Renal pelvis (tissue), 1 donor: ENCODE measurements at regions not wholly inside any gene's neighbourhood (a gene's known extent, or its start where the extent isn't known, plus 50 kb on each side); places are given as distances from the start of the nearest gene placed in this dataset.
"Not testable (repeated sequence)": the region's sequence is repeated elsewhere in the genome, so short reads cannot be mapped to it uniquely, and the experiment has no call there.

Experiments used
- DNase-seq: peaks from one replicate; pipeline ENCODE4 v3.0.0-alpha.2; 2013

DNA sequence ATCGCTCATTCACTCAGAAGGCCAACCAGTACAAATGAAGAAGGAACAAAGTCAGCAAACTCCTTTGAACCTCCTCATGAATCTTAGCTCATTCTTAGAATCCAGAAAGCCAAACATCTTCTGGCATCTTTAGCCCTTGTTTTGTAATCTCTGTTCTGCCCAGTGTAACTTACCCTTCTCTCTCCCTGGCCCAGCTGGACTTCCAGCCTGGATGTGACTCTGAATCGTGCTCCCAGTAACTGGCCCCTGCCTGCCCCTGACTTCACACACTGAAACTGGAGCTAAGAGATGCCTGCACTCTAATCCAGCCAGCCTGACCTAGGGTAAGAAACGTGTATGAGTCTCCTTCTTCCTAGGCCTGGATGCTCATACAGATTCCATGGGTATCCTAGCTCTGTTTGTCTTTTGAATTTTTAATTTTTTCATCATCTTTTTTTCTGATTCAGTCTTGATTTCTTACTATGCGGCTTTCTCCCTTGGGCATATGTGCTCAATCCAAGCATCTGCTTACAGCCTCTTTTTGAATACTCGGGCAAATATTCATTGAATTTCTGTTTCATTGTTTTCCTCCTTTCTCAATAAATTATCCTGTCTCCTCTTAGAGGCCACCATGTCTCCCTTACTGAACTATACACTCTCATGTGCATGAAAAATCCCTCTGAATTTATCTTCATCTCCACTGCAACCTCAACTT lies 845.6 kb upstream of the AUTS2 start:
- DNase-seq: no peak

- DNase-seq: no peak
These were observed 843.9 kb upstream of the AUTS2 start for GRCh38 chr7:68754414-68754813.

- DNase-seq: no peak
These were observed 841.2 kb upstream of the AUTS2 start for GRCh38 chr7:68756986-68757495.

- DNase-seq: no peak
These were observed 837.7 kb upstream of the AUTS2 start for GRCh38 chr7:68760556-68760955.

DNA sequence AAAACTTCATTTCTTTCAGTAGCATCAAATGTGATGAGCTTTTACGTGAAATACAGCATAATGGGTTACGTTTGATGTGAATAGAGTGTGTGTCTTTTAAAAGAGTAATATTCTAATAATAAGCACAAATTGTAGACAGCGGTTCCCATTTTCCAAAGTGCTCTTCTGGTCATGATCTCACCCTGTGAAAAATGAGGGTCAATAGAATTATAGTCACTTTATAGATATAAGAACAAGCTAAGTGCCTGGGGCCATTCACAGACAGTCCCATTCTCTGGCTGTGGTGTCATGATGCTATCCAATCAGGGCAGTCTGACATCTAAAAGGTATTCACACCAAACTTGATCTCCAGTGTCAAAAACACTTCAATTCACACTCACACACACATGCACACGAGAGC lies 830.8 kb upstream of the AUTS2 start:
- DNase-seq: no peak

- DNase-seq: no peak
These were observed 827.6 kb upstream of the AUTS2 start for GRCh38 chr7:68770649-68771048.

DNA sequence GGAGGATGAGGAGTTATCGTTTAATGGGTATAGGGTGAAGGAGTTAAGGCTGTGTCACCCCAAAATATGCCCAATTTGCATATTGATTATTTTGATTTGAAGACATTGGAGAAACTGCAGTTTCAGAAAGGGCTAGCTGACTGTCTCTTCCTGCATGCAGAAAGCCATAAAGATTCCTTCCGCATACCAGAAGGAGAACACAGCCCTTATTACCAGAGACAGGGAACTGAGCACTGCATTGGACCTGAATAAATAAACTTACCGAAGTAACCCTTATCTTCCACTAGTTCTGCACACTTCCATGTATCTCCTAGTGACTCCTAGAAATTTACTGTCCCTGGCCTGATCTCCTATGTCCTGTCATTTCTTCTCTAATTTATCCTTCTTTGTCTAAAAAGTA lies 821.9 kb upstream of the AUTS2 start:
- no peak for DNase-seq

GRCh38 chr7:68783684-68784083 lies 814.6 kb upstream of the AUTS2 start:
- no peak for DNase-seq

DNA sequence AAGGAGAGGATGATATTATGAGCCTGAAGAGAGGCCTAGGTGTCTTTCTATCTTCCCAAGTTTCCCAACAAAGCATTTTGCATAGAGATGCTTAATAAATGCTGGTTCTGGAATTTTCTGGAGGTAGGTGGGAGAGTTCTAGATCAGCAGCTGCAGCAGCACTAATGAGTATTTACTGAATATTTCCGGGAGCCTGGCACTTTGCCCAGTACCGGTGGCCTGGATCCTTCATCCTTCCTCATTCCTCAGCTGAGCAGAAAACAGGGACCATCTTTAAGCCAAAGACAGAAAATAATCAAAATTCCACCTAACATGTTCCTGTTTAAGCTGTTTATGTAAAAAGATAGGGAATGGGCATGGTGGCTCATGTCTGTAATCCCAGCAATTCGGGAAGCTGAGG lies 813.2 kb upstream of the AUTS2 start:
- DNase-seq: no peak

GRCh38 chr7:68787566-68787965 lies 810.7 kb upstream of the AUTS2 start:
- peak; percentile 68 for DNase-seq

DNA sequence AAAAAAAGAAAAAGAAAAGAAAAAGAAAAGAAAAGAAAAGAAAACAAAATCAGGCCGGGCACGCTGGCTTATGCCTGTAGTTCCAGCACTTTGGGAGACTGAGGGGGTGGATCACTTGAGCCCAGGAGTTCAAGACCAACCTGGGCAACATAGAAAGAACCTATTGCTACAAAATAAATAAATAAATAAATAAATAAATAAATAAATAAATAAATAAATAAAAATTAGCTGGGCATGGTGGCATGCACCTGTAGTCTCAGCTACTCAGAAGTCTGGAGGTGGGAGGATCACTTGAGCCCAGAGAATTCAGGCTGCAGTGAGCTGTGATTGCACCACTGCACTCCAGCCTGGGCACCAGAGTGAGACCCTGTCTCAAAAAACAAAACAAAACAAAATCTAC lies 809.7 kb upstream of the AUTS2 start:
- DNase-seq: not testable (repeated sequence)

DNA sequence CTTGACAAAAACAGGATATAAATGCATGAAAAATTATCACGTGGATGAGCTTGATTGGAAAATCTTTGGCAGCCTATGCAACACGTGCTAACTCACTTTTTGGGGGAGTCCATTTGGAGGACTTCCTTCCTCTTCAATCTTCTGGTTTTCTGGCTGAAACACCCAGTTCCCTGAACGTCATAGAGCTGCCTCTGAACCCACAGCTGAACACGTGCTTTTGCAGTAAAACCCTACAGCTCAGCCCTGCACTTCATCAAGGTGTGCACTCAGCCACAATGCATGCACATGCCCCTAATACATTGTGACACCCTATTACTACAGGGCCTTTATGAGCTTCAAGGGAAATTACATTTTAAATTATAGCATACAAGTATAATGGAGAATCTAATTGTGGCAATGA lies 808.7 kb upstream of the AUTS2 start:
- no peak for DNase-seq

DNA sequence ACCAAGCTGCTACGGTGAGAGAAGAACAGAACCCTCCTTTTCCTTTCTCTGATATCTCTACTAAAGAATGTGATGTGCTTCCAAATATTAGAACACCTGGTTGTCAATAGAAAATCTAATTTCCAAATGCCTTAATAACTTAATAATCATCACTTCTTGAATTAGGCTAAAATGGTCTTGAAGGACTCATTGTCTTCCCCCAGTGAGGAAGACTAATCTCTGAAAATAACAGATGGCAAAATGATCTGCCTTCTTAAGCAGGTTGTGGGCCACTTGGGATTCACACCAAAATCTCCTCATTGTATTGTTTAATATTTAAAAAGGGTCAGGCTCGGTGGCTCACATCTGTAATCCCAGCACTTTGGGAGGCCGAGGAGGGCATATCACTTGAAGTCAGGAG lies 805.9 kb upstream of the AUTS2 start:
- no peak for DNase-seq

- no peak for DNase-seq
These were observed 804.8 kb upstream of the AUTS2 start for GRCh38 chr7:68793513-68793912.

DNA sequence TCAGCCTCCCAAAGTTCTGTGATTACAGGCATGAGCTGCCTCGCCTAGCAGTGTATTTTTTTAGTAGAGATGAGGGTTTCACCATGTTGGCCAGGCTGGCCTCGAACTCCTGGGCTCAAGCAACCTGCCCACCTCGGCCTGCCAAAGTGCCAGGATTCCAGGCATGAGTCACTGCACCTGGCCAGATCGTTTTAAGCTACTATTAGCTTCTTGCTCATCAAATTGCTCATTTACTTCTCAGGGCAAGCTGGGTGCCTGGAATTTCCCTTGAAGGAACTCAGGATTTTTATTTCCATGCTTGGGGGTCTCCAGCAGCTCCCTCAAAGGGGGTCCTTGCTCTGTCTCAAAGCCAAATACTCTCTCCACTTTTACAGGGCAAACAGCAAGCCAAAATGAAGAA lies 798.0 kb upstream of the AUTS2 start:
- no peak for DNase-seq

GRCh38 chr7:68805159-68805558 lies 793.1 kb upstream of the AUTS2 start:
- no peak for DNase-seq

- DNase-seq: no peak
These were observed 790.6 kb upstream of the AUTS2 start for GRCh38 chr7:68807666-68808065.

DNA sequence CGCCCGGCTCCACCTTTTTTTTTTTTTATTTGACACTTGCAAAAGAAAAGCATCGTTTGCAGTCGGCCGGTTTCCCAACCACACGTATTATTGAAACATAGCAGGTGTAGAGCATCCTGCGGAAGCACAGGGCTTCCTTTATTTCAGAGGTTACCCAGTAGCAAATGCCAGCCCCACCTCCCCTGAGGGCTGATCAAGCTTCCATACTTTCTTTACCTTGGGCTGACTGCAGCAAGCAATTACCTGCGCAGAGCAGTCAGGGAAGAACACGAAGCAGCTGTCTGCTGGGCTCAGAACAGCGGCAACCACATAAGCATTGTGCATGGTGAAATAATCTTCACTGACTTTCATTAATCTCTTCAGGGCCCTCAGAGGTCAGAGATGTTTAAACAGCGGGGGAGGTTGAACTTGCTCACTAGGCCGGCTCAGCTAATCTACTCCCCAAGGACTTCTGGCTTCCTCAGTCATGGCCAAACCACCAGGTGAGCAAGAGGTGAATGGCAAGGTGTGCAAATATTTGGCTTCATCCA lies 784.7 kb upstream of the AUTS2 start:
- DNase-seq: peak; percentile 15

DNA sequence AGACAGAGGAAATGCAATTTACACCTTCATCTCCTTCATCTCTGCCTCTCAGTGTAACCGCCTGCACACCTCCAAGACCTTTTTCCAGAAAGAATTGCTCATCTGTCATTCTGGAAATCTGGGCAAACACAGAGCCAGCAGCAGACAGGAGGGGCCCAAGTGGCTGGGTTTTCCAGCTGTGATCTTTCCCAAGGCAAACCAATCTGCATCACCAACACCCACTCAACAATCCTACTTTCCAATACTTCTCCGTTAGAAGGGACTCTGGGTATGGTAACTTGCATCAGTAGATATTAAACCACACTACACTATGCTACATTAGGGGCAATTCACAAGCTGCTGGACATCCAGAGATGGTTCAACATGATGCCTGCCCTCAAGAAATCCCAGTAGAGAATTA lies 781.8 kb upstream of the AUTS2 start:
- DNase-seq: no peak

DNA sequence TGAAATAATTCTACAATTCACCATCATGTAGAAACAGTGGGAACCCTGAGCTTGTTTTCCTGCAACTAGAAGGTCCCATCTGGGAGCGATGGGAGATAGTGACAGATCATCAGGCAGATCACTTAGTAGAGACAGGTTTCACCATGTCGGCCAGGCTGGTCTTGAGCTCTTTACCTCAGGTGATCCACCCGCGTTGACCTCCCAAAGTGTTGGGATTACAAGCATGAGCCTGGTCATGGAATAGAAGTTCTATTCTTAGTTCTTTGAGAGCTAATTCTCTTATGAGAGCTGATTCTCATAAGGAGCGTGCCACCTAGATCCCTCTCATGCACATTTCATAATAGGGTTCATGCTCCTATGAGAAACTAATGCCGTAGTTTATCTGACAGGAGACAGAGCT lies 778.0 kb upstream of the AUTS2 start:
- DNase-seq: no peak

DNA sequence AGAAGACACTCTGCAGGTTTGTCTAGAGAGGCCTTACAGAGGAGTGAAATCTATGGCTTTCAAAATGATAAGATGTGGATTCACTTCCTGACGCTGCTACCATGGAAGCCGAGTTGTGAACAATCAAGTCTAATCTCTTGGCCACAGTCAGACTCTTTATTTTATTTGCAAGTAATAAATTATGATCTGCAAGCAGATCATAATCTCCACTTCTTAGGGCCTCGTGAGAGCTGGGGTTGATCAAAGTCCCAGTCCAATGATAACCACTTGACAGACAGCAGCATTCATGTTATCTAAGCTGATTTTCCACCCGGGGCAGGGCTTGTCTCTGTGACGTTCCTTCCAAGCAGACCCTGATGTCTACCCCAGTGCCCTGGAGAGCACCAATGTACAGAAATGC lies 776.4 kb upstream of the AUTS2 start:
- no peak for DNase-seq

DNA sequence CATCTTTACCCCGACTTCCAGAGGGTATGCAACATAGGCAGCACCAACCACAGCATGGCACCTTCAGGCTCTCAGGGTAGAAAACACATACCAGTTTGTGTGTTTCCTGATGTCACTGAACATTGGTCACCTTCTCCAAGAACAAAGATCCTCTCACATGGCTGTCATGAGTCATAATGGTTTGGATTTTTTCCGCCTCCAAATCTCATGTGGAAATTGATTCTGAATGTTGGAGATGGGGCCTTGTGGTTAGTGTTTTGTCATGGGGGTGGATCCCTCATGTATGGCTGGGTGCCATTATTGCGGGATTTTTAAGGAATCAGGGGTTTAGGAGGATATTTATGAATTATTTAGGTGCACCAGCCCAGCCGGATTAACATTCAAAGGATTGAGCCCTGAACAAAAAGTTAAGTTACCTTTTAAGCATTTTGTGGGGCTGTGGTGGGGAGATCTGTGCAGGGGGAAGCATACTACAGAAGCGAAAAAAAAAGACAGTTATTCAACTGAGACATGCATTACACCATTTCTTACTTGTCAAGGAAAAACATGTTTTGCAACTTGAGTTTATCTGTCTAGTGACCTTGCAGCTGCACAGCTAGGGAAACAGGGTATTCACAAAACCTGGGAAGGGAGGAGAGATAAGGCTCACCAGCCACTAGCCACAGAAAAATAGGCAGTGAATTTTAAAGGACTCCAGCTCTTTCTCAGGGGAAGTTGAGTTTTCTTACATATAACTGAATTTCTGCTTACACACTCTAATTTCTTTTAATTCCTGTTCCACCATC lies 774.1 kb upstream of the AUTS2 start:
- DNase-seq: no peak

GRCh38 chr7:68828575-68828974 lies 769.7 kb upstream of the AUTS2 start:
- DNase-seq: no peak
